Loucy (cell line): ENCODE measurements at regions not wholly inside any gene's neighbourhood (a gene's known extent, or its start where the extent isn't known, plus 50 kb on each side); places are given as distances from the start of the nearest gene placed in this dataset.

ENCODE experiments used
- H2AFZ ChIP-seq: fragments of 200-600 bp; sonication (generic); 2 replicates; pipeline ENCODE4 v1.6.0; 2016; ENCODE audit warnings: antibody characterized with exemption, mild to moderate bottlenecking, low read length, moderate library complexity
- H3F3A ChIP-seq: fragments of 200-600 bp; 2 replicates; pipeline ENCODE4 v1.6.0; 2016; ENCODE audit warnings: antibody characterized with exemption, low read depth, mild to moderate bottlenecking
- H3K27me3 ChIP-seq: fragments of 200-600 bp; sonication (generic); 2 replicates; pipeline ENCODE4 v1.6.1; 2014; ENCODE audit warnings: low read length, mild to moderate bottlenecking; ENCODE audit not compliant: insufficient read depth, poor library complexity, severe bottlenecking
- H3K36me3 ChIP-seq: fragments of 200-600 bp; sonication (generic); 2 replicates; pipeline ENCODE4 v1.6.1; 2016; ENCODE audit warnings: low read length; ENCODE audit not compliant: insufficient read depth
- H3K4me1 ChIP-seq: fragments of 200-600 bp; sonication (generic); 2 replicates; pipeline ENCODE4 v1.5.1; 2014; ENCODE audit warnings: low read length, mild to moderate bottlenecking; ENCODE audit not compliant: insufficient read depth, poor library complexity, severe bottlenecking
- H3K4me2 ChIP-seq: fragments of 200-600 bp; sonication (generic); 2 replicates; pipeline ENCODE4 v1.6.0; 2014; ENCODE audit warnings: antibody characterized with exemption, low read length, low read depth, mild to moderate bottlenecking; ENCODE audit not compliant: poor library complexity, severe bottlenecking
- H3K4me3 ChIP-seq: fragments of 200-600 bp; sonication (generic); 2 replicates; pipeline ENCODE4 v1.5.1; 2014; ENCODE audit warnings: low read length, mild to moderate bottlenecking, mixed read lengths; ENCODE audit not compliant: poor library complexity, severe bottlenecking
- H3K79me2 ChIP-seq: fragments of 200-600 bp; sonication (generic); 2 replicates; pipeline ENCODE4 v1.6.1; 2014; ENCODE audit warnings: low read length; ENCODE audit not compliant: insufficient read depth
- H3K9ac ChIP-seq: fragments of 200-600 bp; sonication (generic); 2 replicates; pipeline ENCODE4 v1.6.0; 2014; ENCODE audit warnings: mild to moderate bottlenecking, low read depth, low read length, moderate library complexity; ENCODE audit not compliant: poor library complexity, severe bottlenecking
- H3K9me2 ChIP-seq: fragments of 200-600 bp; sonication (generic); replicated peaks from 2 replicates; pipeline ENCODE4 v1.6.1; 2016; ENCODE audit warnings: low read depth, low read length, mixed read lengths
- H3K9me3 ChIP-seq: fragments of 200-600 bp; sonication (generic); 2 replicates; pipeline ENCODE4 v1.6.1; 2014; ENCODE audit warnings: mild to moderate bottlenecking, antibody characterized with exemption, low read length, low read depth; ENCODE audit not compliant: insufficient read depth
- H4K20me1 ChIP-seq: fragments of 200-600 bp; sonication (generic); 2 replicates; pipeline ENCODE4 v1.6.0; 2014; ENCODE audit warnings: antibody characterized with exemption, low read length, mild to moderate bottlenecking; ENCODE audit not compliant: insufficient read depth, poor library complexity, severe bottlenecking
- EZH2phosphoT487 ChIP-seq: fragments of 200-600 bp; IDR thresholded peaks from 2 replicates; pipeline ENCODE4 v1.6.1; 2018; ENCODE audit warnings: antibody characterized with exemption, mild to moderate bottlenecking, moderate library complexity, borderline replicate concordance
- TF ChIP-seq, protein P1 (sequence below): fragments of 200-600 bp; sonication (generic); conservative IDR thresholded peaks from 2 replicates; pipeline ENCODE4 v1.5.1; 2014; ENCODE audit warnings: mild to moderate bottlenecking, antibody characterized with exemption, low read length

DNA sequence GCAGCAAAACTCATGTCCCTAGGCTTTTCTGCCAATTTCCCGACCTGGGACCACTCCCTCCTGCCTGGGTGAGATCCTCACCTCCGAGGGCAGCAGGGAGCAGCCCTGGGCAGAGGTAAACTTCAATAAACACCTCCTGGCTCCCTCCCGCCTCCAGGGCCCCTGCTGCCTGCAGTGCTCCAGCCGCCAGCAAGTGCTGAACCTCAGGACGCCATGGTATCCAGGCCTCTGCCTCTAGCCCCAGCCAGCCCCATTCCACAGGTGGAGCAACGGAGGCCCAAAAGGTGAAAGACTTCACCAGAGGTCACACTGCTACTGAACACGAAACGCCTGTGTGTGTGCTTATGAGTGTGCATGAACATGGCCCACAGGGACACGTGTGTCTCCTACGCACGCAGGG is 59.9 kb upstream of the LINGO1 start:
- Histone ChIP-seq H3K27me3 (no peaks in the 10 kb centered on the region), H3K9me2 (no peaks in the 10 kb centered on the region)

DNA sequence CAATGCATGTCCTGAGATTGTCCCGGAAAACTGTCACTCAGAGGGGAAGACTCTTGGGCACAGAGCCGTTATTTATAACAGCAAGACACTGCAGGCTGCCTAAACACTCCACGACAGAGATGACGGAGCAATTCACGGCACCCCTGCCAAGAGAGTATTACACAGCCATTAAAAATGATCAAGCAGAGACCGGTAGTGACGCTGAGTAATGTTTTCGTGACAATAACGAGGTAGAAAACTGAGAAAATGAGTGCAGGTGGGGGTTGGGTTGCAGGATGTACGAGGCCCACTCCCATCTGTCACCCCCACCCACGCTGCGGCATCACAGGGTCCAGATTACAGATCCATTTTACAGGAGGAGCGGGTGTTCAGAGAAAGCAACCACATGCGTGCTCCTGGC is 58.9 kb upstream of the LINGO1 start:
- no peaks in the 10 kb centered on the region for H3K9me3 ChIP-seq

More for the DNA sequence above, 59.9 kb upstream of the LINGO1 start:
- TF ChIP-seq, protein P1, sequence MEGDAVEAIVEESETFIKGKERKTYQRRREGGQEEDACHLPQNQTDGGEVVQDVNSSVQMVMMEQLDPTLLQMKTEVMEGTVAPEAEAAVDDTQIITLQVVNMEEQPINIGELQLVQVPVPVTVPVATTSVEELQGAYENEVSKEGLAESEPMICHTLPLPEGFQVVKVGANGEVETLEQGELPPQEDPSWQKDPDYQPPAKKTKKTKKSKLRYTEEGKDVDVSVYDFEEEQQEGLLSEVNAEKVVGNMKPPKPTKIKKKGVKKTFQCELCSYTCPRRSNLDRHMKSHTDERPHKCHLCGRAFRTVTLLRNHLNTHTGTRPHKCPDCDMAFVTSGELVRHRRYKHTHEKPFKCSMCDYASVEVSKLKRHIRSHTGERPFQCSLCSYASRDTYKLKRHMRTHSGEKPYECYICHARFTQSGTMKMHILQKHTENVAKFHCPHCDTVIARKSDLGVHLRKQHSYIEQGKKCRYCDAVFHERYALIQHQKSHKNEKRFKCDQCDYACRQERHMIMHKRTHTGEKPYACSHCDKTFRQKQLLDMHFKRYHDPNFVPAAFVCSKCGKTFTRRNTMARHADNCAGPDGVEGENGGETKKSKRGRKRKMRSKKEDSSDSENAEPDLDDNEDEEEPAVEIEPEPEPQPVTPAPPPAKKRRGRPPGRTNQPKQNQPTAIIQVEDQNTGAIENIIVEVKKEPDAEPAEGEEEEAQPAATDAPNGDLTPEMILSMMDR: no peak
- TF ChIP-seq EZH2phosphoT487: no peak
- Histone ChIP-seq H3K4me1 (no peaks in the 10 kb centered on the region), H3K9me3 (no peaks in the 10 kb centered on the region), H3F3A (no peaks in the 10 kb centered on the region), H3K4me3 (no peak overlapping the region), H3K36me3 (no peaks in the 10 kb centered on the region), H3K4me2 (no peak overlapping the region), H3K9ac (no peak overlapping the region), H4K20me1 (no peaks in the 10 kb centered on the region), H2AFZ (no peak overlapping the region), H3K79me2 (no peaks in the 10 kb centered on the region)

DNA sequence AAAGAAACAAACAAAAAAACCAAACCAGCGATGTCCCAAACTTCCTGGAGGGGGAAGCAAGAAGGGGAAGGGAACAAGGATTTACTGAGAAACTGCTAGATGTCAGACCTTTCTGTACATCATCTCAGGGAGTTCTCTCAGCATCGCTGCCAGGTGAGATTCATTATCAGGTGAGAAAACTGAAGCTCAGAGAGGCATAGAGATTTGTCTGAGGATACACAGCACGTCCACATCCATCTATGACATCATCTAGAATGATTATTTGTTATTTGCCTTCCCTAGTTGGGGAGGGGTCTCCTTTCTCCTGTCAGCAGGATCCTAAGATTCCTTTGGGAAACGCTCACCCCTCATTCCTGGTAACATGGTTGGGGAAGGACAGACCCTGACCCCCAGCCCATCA is 57.1 kb upstream of the LINGO1 start:
- Histone ChIP-seq H3F3A (no peaks in the 10 kb centered on the region), H3K9me2 (no peaks in the 10 kb centered on the region), H2AFZ (no peak overlapping the region), H3K36me3 (no peaks in the 10 kb centered on the region), H3K9ac (no peak overlapping the region), H4K20me1 (no peaks in the 10 kb centered on the region), H3K9me3 (no peaks in the 10 kb centered on the region), H3K79me2 (no peaks in the 10 kb centered on the region), H3K4me3 (no peak overlapping the region), H3K27me3 (no peaks in the 10 kb centered on the region), H3K4me2 (no peak overlapping the region), H3K4me1 (no peaks in the 10 kb centered on the region)
- TF ChIP-seq, protein P1: no peak
- no peak for TF ChIP-seq EZH2phosphoT487

More for the DNA sequence above, 58.9 kb upstream of the LINGO1 start:
- H3K79me2 ChIP-seq: no peaks in the 10 kb centered on the region
- H2AFZ ChIP-seq: no peak overlapping the region
- H3K36me3 ChIP-seq: no peaks in the 10 kb centered on the region
- no peaks in the 10 kb centered on the region for H3F3A ChIP-seq
- no peaks in the 10 kb centered on the region for H3K4me1 ChIP-seq
- no peak overlapping the region for H3K4me2 ChIP-seq
- no peak overlapping the region for H3K9ac ChIP-seq
- no peak overlapping the region for H3K4me3 ChIP-seq
- TF ChIP-seq, protein P1: no peak
- no peak for TF ChIP-seq EZH2phosphoT487
- H3K9me2 ChIP-seq: no peaks in the 10 kb centered on the region
- no peaks in the 10 kb centered on the region for H3K27me3 ChIP-seq
- no peaks in the 10 kb centered on the region for H4K20me1 ChIP-seq
